Stimulated activated CD8-positive, alpha-beta memory T cell treated with anti-CD3 and anti-CD28 coated beads, Interleukin-4, amount 100 ng/mL, for 48 hours (primary cell): ENCODE measurements at regions not wholly inside any gene's neighbourhood (a gene's known extent, or its start where the extent isn't known, plus 50 kb on each side); places are given as distances from the start of the nearest gene placed in this dataset.

ENCODE experiments used
- DNase-seq: peaks from one replicate; pipeline ENCODE4 v3.0.0-alpha.2; 2020

DNA sequence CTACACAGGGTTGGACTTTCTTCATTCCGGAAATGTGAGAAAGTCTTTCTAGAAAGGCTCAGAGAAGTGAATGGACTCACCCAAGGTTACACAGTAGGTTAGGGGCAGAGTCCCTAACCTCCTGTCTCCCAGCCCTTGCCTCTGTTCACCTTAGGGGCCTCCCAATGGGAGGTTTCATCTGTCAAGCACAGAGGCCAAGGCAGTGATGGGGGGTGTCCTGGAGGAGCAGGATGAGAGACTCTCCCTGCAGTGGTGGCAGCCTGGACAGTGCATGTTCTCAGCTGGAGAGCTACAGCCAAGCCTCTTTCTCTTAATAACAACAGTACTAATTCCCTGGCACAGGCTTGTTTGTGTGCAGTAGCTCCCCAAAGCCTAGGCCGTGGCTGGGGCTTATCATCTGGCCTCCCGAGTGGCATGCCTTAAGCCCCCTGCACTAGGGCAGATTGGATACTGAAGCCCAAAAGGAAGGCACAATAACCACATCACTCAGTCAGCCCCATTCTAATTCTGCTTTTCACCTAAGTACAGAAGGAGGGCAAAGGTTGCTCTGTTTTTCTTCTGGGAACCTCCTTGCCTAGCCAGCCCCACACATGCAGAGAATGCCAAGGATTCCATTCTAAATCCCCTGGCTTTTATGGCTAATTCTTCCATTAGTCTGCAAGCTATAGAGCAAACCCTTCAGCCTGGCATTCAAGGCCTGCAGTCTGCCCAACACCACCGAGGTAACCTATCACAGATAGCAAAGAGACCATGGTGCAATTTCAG, 50.2 kb upstream of the XPA start:
- DNase-seq = no peak

DNA sequence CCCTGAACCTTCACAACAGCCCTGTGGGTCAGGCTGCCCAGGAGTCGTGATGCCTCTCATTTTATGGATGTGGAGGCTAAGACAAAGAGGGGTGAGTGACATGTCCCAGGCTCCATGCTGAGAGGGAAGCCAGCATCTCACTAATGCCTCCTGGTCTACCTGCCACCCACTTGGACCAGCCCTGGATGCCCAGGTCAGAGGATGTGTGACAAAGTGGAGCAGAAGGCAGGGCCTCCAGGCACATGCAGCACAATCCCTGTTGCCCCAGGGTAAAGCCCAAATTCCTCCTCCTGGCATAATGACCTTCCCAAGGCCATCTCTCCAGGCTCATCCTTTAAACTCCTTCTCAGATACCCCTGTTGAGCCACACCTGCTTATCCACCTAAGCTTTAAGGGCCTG, 51.4 kb upstream of the XPA start:
- no peak for DNase-seq

DNA sequence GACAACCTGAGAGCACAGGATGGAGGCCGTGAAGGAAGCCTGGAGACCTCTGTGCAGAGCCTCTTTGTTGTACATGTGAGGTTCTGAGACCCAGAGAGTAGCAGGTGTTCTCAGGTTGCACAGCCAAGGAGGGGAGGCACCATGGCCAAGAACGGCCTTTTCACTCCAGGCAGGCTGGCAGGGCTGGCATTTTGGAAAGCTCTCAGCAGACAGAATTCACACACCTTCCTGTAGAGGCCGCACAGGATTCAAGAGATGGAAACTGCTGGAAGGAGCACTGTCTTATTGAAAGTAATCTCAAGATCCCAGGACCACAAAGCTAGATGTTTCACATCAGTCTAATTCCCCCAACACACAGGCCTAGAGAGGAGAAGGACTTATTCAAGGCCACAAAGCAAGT, 52.8 kb upstream of the XPA start:
- no peak for DNase-seq

DNA sequence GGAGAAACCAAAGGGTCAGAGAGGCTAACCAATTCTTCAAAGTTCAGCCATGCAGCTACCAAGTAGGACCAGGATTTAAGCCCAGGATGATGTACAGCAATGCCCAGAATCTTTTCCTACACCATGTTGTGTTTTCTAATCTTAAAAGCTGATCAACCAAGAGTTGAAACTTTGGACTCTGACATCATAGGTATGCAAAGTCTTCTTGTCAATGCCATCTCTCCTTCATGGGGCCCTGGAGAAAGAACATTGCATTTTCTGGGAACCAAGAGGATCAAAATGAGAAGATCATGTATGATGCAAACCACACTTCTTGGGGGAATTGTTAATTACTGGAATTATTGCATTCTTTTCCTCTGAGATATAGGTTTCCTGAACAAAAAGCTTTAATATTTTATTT, 54.4 kb upstream of the XPA start:
- no peak for DNase-seq

DNA sequence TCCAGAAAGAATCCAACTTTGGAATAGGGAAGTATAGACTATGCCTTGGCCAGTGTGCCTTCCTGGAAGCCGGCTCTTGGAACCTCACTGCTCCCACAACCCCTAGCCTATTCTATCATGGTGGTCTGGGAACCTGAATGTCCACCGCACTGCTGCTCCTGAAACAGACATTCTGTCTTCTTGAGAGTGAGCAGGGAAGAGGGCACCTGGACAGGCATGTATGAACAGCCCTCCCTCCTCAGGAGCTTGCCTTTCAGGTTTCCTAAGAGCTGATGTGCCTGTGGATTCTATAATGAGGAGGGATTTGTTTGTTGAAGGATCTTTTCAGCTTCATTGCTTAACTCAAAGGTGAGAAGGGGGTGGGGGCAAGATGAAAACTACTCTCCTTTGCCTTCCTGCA, 55.1 kb upstream of the XPA start:
- no peak for DNase-seq

DNA sequence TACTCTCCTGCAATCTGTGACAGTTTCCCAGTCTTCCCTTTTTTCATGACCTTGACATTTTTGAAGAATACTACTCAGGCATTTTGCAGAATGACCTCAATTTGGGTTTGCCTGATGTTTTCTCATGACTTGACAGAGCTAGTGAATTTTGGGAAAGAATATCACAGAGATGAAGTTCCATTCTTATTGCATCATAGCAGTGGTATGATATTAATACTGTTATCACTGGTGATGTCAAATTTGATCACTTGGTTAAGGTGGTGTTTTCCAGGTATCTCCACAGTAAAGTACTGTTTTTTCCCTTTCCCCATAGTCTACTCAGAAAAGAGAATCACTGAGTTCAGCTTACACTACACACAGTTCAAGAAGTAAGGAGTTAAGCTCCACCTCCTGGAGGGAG, 56.2 kb upstream of the XPA start:
- no peak for DNase-seq

DNA sequence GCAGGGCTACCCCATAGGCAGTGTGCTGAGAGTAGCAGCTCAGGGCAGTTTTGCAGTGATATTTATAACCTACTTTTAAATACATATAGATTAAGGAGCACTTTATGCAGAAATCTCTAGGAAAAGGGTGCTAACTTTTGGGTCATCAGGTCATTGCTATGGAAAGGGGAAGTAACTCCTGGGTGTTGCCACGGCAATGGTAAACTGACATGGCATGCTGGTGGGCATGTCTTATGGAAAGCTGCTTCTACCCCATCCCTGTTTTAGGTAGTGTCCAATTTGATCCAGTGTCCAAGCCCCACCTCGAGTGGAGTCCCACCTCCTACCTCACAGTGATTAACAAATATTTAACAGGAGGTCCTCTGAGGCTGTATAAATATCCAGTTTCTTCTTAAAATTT, 56.8 kb upstream of the XPA start:
- no peak for DNase-seq

DNA sequence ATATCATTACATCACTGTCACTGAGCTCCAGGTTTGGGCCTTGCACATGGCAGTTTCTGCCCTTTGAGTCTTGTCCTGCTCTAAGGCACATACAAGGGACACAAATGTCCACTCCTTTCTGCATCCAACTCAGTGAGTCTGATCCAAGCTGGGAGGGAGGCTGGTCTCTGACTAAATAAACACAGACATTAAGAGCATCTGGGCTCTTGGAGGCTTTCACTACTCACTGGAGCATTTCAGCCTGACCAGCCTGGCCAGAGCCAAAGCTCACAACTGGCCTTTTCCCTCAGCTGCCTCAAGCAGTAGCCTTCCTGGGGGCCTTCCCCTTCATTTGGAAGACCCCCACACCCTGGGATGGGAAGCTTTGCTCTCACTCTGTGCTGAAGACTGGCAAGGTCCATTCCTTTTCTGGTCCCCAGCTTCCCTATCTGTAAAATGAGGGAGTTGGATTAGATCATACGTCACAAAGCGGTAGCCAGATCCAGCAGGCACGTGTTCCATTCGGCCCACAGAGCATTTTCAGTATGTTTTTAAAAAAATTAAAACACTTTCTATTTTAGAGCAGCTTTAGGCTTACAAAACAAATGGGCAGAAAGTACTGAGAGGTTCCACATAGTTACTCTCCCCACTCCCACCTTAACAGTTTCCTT, 58.6 kb upstream of the XPA start:
- DNase-seq = no peak

DNA sequence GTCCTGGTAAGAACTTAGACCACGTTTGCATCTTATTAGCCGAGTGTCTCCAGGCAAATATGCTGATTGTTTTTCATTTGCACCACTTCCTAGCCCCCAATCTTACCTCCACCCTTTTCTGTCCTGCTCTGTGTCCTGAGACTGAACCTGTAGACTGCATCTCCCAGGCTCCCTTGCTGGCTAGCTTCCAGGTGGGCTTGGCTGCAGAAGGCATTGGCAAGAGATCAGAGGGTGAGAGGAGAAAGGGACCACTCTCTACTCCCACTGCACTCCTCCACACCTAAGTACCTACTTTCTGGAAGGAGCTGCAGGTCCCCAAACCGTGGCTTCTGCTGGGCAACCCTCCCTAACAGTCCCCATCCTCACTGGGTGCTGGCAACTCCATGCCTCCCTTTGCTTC, 59.9 kb upstream of the XPA start:
- no peak for DNase-seq

DNA sequence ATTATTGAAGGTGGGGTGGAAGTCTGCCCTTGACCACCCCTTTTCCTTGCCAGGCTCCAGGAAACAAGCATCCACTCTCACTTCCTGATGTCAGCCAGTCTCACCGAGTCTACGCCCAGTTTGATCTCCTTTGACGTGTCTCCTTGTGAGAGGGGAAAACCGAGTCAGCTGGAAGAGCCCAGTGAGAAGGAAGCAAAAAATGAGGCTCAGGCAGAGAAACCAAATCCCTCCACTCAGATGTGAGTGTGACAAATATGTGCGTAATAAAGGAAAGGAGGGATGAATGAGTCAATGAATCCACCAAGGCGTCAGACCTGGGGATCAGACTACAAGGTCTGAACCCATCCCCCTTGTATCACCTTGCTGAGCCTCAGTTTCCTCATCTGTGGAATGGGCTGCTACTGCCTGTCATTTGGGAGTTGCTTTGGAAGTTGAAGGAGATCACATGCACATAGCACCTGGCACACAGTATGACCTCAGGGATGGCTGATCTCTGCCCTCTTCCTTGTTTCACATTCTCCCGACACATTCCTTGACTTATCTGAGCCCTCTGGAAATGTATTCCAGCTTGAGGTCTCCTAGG, 61.3 kb upstream of the XPA start:
- no peak for DNase-seq

DNA sequence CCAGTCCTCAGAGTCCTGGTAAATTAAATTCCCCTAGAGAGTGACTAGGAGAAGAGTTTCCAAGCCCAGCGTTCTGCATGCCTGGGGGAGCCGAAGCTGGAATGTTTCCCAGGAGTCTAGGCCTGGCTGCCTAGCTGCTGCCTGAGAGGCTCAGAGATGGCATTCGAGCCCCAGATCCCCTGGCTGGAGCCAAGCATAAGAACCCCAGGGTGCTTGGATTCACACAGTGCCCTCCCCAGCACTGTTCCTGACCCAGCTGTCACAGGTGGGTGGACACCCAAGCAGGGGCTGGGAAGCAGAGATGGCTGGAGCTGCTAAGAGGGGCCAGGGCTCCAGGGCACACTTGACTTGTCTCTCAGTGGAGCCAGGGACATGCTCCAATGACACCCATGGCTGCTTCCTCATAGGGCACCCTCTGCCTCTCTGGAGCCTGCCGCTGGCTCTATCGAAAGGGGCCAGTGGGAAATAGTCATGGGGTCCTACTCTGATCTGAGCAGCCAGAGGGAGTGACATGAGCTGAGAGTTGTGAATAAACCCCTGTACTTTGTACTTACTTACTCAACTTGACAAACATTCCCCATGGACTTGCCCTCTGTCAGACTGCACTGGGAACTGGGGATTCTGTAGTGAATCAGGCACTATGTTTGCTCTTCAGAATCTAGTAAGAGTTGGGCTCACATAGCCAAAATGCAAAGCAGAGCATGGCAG, 62.6 kb upstream of the XPA start:
- DNase-seq = no peak

DNA sequence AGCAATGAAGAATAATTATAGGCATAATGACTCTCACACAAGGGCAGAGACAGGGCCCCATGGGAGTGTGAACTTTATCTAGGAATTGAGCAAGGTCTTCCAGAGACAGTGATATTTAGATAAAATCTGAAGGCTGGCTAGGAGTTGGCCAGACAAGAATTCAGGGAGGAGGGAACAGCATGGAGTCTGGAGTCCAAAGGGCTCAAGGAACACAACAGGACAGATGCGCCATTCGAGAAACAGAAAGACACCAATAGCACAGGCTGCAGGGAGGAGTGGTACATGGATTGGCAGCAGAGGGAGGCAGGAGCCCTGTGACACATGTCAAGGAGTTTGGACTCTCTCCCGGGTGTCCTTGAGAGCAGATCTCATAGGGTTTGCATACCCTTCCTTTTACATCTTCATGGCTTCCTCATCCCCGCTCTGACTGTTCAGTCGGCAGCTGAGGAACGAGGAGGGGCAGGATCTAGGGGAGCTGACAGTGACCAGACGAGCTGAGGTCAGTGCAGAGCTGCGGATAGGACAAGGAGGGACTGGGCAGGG, 64.0 kb upstream of the XPA start:
- no peak for DNase-seq

DNA sequence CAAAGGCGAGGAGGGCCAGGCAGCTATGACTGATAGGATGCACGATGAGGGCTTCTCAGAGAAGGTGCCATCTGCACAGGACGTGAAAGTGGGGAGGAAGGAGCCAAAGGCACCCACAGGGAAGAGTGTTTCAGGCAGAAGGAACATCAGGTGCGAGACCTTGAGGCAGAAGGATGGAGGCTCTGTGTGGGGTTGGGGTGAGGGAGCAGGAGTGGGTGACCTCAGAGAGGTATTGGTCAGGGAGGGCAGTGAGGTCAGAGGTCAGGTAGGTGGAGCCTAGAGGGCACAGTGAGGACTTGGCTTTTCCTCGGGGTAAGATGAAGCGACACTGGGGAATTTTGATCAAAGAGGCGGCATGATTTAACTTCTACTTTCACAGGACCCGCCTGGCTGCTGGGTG, 64.7 kb upstream of the XPA start:
- no peak for DNase-seq

DNA sequence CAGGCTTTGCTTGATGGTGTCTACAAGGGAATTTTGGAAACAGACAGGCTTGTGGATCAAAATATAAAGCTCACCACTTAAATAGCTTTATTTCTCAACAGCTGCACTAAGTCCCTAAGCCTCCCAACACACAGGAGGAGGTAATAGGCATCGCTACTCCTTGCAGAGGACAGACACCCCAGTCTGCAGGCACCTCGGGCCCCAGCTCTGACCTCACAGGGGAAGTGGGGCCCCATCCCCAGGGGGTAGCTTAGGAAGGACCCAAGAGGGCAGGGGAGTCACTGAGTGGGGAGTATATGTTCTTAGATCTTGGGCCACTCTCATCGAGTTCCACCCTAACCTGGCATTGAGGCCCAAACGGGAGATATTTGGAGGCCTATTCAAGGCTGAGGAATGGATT, 66.7 kb upstream of the XPA start:
- no peak for DNase-seq

DNA sequence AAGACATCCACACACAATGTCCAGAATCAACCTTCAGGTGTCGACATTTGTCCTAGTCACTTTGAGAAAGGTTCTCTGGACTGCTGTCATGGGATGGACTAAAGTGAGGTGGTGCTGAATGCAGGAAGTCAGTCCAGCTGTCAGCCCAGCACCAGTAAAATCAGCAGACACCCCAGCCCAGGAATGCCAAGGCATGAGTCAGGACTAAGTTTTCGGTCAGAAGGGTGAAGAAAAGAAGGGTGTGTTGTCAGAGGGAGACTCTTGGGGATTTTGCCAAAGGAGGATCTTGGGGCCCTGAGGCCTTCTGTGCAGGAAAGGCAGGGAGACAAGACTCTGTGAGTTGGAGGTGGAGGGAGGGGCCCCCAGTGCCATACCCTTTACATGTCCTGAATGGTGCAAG, 69.0 kb upstream of the XPA start:
- no peak for DNase-seq

DNA sequence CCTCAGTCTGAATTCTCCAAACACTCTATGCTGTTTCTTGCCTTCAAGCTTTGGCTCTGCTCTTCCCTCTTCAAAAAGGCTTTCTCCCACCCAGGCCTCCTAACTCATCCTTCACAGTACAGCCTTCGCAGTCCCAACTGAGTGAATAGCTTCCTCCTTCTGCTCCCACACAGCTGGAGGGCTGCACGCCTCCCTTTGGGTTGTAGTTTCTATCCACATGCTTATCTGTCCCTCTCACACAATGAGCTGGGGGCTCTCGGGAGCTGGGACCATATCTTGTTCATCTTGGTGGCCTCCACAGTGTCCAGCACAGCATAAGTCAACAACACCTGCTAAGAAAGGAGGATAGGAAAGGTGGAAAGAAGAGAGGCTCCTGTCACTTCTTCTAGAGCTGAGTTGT, 69.5 kb upstream of the XPA start:
- DNase-seq = no peak

DNA sequence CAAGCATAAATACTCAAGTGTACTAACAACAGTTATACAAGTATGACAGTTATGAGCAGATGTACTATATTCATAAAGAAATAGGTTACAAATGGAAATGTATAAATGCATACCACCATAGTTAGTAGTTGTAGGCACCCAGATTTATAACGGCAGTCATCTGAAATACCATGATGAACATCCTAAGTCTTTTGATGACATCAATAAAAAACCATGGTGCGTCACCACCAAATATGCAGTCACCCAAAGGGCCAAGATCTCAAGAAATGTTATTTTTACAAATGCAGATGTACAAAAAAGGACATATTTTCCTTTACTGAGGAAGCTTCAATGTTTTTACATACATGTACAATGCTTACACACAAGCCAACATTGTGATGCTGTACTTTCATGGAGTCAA, 70.8 kb upstream of the XPA start:
- no peak for DNase-seq

DNA sequence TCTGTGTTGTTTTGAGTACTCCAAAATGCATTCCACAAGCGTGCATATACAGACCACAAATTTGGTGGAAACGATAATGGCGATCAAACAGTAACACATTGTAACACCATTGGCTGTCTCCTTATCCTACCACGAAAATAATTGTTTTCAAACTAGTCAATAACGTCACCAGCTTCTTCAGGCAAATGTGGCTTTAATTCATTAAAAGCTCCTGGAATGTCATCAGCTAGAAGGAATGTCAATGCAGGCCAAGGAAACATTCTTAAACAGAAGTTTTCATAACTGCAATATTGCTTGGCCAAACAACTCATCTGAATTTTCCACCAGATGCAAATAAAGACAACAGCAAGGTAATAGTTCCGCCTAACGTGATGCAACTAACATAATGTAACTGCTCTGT, 71.6 kb upstream of the XPA start:
- DNase-seq = no peak

DNA sequence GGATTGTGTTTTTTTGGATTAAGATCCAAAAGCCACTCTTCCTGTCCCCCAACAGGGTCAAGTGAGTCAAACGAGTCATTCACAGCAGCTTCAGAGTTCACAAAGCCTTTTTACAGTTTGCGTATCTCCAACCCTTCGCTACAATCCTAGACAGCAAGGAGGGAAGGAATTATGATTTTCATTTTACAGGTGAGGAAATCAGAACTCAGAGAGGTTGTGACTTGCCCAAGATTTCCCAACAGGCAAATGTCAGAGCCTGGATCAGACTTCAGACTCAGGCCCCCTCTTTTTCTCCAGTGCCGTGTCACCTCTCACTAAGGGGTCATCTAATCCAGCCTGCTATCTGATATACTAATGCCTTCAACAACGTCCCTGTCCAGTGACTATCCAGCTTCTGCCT, 72.1 kb upstream of the XPA start:
- DNase-seq = no peak

DNA sequence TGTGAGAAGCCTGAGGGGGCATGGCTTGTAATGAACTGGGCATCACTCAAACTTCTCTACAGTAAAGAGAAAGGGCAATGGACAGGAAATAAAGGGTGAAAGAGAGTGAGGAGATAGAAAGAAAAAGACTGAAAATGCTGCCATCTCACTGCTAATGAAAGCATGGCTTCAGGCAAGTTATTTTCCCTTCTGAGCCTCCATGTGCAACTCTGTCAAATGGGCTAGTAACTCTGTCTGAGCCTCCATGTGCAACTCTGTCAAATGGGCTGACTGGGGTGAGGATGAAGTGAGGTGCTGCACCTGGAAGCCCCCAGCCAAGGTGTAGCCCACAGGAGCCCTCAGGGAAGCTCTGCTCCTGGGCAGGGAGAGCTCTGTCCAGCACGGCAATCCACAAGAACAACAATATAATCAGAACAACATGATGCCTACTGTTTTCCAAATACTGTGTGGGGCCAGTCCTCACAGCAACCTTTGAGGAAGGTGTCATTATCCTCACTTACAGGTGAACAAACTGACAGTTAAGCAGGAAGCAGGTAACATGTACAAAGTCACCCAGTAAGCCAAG, 73.8 kb upstream of the XPA start:
- DNase-seq = no peak

DNA sequence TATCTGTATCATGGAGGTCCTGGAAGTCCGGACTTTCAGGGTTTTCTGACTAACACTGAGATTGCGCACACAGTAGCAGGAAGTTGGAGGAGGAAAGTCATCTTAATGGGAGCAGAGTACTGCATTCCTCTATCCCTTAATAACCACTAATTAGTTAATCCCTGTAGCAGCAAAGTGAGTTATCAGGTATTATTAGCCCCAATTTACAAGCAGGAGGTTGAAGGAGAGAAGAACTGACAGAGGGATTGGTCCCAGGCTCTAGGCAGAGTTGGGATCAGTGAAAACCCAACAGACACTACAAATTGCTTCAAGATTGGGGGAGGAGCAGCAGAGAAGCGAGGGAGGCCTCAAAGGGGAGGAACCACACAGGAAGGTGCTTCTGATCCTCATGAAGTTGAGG, 74.5 kb upstream of the XPA start:
- no peak for DNase-seq

DNA sequence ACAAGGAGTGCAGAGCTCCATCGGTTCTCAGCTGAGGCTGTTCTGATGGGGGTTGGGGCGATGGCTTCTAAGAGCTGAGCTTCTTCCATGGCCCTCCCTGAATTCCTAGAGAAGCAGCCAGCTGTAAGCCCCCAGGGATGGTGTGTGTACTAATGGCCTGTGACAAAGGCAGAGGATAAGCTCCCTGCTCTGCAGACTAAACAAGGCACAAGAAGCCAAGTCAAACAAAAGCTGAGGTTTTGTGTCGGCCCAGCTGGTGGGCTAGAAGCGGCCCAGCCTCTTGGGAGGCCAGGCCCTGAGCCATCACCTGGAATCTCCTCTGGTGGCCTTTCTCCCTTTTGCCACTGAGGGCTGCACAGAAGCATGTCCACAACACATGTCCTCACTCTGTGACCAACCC, 75.0 kb upstream of the XPA start:
- DNase-seq = no peak

DNA sequence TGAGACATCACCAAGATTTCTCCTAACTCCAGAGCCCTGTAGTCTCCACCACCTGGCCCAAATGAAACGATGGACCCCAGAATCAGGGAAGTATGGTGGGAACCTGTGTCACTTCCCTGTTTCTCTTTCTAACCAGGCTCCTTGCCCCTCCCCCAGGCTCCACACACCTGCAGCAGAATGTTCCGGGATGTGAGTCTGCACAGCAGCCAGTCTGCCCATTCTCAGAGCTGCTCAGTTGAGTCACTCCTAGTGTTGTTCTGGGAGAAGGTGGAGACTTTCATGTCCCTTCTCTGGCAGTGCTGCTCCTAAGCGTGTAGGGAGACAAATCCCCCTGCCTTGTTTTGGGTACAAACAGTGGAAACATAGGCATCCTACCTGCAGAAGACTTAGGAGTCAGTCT, 76.0 kb upstream of the XPA start:
- DNase-seq = no peak

DNA sequence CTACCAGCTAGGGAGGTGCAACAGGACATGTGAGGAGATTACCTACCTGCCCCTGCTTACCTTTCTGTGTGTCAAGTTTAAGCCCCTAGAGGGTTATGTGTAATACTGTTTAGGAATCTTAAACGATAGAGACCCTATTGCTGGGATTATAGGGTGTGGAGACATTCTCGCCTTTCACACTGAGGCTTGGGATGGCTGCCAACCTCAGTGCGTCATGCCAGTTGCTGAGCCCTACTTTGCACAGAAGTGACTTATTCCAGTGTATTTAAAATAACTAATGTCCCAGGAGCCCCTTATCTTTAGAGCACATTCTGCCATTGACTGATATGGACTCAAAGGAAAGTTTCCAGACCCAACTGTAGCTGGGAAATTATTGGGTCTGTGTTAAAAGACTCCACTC, 76.6 kb upstream of the XPA start:
- DNase-seq = no peak
